Esophagus squamous epithelium (tissue), 5 donors: ENCODE measurements at regions not wholly inside any gene's neighbourhood (a gene's known extent, or its start where the extent isn't known, plus 50 kb on each side); places are given as distances from the start of the nearest gene placed in this dataset.

ENCODE experiments used
- DNase-seq: peaks from one replicate; lab custom pipeline; 2025; lab: John Stamatoyannopoulos, UW
- H3K27ac ChIP-seq, 4 donors: fragments of 200-600 bp; sonication (generic); one replicate each; pipeline ENCODE4 v1.5.1; 2016 to 2019; ENCODE audit warnings: mild to moderate bottlenecking in 1 of 4
- H3K27me3 ChIP-seq, 4 donors: fragments of 200-600 bp; sonication (generic); 1 replicate in 3 of 4; 2 replicates in 1 of 4; pipeline versions ENCODE4 v1.5.1 to v1.6.0; 2017 to 2021; ENCODE audit warnings: antibody characterized with exemption in 1 of 4
- H3K36me3 ChIP-seq, 3 donors: fragments of 200-600 bp; sonication (generic); one replicate each; pipeline ENCODE4 v1.5.1; 2016 to 2019
- H3K4me1 ChIP-seq, 3 donors: fragments of 200-600 bp; sonication (generic); one replicate each; pipeline ENCODE4 v1.5.1; 2017 to 2019
- H3K4me3 ChIP-seq, 4 donors: fragments of 200-600 bp; sonication (generic); 1 replicate in 3 of 4; 2 replicates in 1 of 4; pipeline ENCODE4 v1.5.1; 2016 to 2019; ENCODE audit warnings: mild to moderate bottlenecking in 2 of 4, moderate library complexity in 1 of 4
- H3K9me3 ChIP-seq, 3 donors: fragments of 200-600 bp; sonication (generic); one replicate each; pipeline ENCODE4 v1.5.1; 2016 to 2019
- CTCF ChIP-seq, 6 experiments: fragments of 450-650 bp in 4 of 6; fragments of 200-600 bp in 2 of 6; sonication (generic) in 2 of 6; IDR thresholded peaks; one replicate each; pipeline ENCODE4 v1.5.1; 2016 to 2019; ENCODE audit warnings: antibody characterized with exemption in 6 of 6, mild to moderate bottlenecking in 4 of 6, moderate library complexity in 4 of 6
- POLR2A ChIP-seq, 4 donors: fragments of 450-650 bp; IDR thresholded peaks; one replicate each; pipeline ENCODE4 v1.6.1; 2017; ENCODE audit warnings: antibody characterized with exemption in 4 of 4, mild to moderate bottlenecking in 4 of 4, moderate library complexity in 3 of 4
- WGBS, 2 donors: methylation state at CpG; one replicate each; pipeline ENCODE4 v1.1.5; 2018; 5-methylcytosine and 5-hydroxymethylcytosine counted together
- intact Hi-C: fragments of 100-400 bp; cut with DNase I; formaldehyde crosslinking; loops from one replicate; pipeline ENCODE4 v1.15.0; 2022
- donor health status: DM: yes; HTN: yes; CAD: no.

GRCh38 chr12:19005257-19005801 lies 124.2 kb upstream of the PLEKHA5 start:
- Histone ChIP-seq H3K9me3 (no peaks in the 10 kb centered on the region), H3K27me3 (no peaks in the 10 kb centered on the region), H3K4me3 (no peak overlapping the region), H3K27ac (no peak overlapping the region), H3K36me3 (no peaks in the 10 kb centered on the region), H3K4me1 (no peaks in the 10 kb centered on the region)
- DNase-seq = no peak
- TF ChIP-seq CTCF (IDR thresholded peaks at IDR 0.05) = no peak
- no peak for TF ChIP-seq POLR2A (IDR thresholded peaks at IDR 0.05)
- intact Hi-C loops = no loop called here
- 83 to 87% methylated on average over 4 of the region's 4 CpGs for WGBS, 2 donors

GRCh38 chr12:19006626-19007137 lies 122.9 kb upstream of the PLEKHA5 start:
- Histone ChIP-seq H3K4me1 (no peaks in the 10 kb centered on the region), H3K4me3 (no peak overlapping the region), H3K27me3 (no peaks in the 10 kb centered on the region), H3K9me3 (no peaks in the 10 kb centered on the region), H3K36me3 (no peaks in the 10 kb centered on the region), H3K27ac (no peak overlapping the region)
- TF ChIP-seq CTCF (IDR thresholded peaks at IDR 0.05) (no peak), POLR2A (IDR thresholded peaks at IDR 0.05) (no peak)
- DNase-seq = no peak
- intact Hi-C loops = no loop called here
- 23 to 57% methylated on average over 1 of the region's 1 CpG for WGBS, 2 donors

- DNase-seq = no peak
- H3K4me1 ChIP-seq = no peaks in the 10 kb centered on the region
- no peaks in the 10 kb centered on the region for H3K9me3 ChIP-seq
- no peaks in the 10 kb centered on the region for H3K36me3 ChIP-seq
- intact Hi-C loops = no loop called here
- WGBS, 2 donors = 67 to 77% methylated on average over 2 of the region's 2 CpGs
- no peak overlapping the region for H3K4me3 ChIP-seq
- TF ChIP-seq POLR2A (IDR thresholded peaks at IDR 0.05) = no peak
- TF ChIP-seq CTCF (IDR thresholded peaks at IDR 0.05) = no peak
- no peak overlapping the region for H3K27ac ChIP-seq
- no peaks in the 10 kb centered on the region for H3K27me3 ChIP-seq
Observed at GRCh38 chr12:19008102-19008501, 121.4 kb upstream of the PLEKHA5 start.

- no peak overlapping the region for H3K27ac ChIP-seq
- DNase-seq = no peak
- TF ChIP-seq POLR2A (IDR thresholded peaks at IDR 0.05) = no peak
- no peak for TF ChIP-seq CTCF (IDR thresholded peaks at IDR 0.05)
- no peak overlapping the region for H3K4me3 ChIP-seq
- H3K27me3 ChIP-seq = no peaks in the 10 kb centered on the region
- no peaks in the 10 kb centered on the region for H3K4me1 ChIP-seq
- no peaks in the 10 kb centered on the region for H3K9me3 ChIP-seq
- WGBS, 2 donors = 73 to 74% methylated on average over 3 of the region's 3 CpGs
- intact Hi-C loops = no loop called here
- H3K36me3 ChIP-seq = no peaks in the 10 kb centered on the region
Observed at GRCh38 chr12:19010087-19010486, 119.4 kb upstream of the PLEKHA5 start.

- WGBS, 2 donors = 90 to 95% methylated on average over 2 to 4 of the region's 10 CpGs
- Histone ChIP-seq H3K4me1 (no peaks in the 10 kb centered on the region), H3K4me3 (no peak overlapping the region), H3K36me3 (no peaks in the 10 kb centered on the region), H3K27me3 (no peaks in the 10 kb centered on the region), H3K27ac (no peak overlapping the region), H3K9me3 (no peaks in the 10 kb centered on the region)
- TF ChIP-seq POLR2A (IDR thresholded peaks at IDR 0.05) (no peak), CTCF (IDR thresholded peaks at IDR 0.05) (no peak)
- intact Hi-C loops = no loop called here
- no peak for DNase-seq
Observed at GRCh38 chr12:19010726-19011125, 118.8 kb upstream of the PLEKHA5 start.
